ENCODE measurements at regions not wholly inside any gene's neighbourhood (a gene's known extent, or its start where the extent isn't known, plus 50 kb on each side); places are given as distances from the start of the nearest gene placed in this dataset.

GRCh38 chr12:41819948-41820347, 324.7 kb downstream of the GXYLT1 start:
- no peak overlapping the region for H3K4me3 ChIP-seq (ENCODE audit: low read depth in 1 of 2, low read length in 2 of 2)
- H3K36me3 ChIP-seq (ENCODE audit: control insufficient read depth in 2 of 2, insufficient read depth in 2 of 2, low read length in 1 of 2): no peaks in the 10 kb centered on the region
- no peaks in the 10 kb centered on the region for H3K4me1 ChIP-seq (ENCODE audit: control insufficient read depth in 2 of 2, insufficient read depth in 2 of 2, low read length in 1 of 2)
- H3K27me3 ChIP-seq (ENCODE audit: control insufficient read depth in 1 of 2, insufficient read depth in 2 of 2, low read length in 2 of 2): no peaks in the 10 kb centered on the region
- H3K27ac ChIP-seq (ENCODE audit: low read depth in 2 of 2, low read length in 1 of 2): no peak overlapping the region
- 74 to 80% methylated on average over 3 of the region's 3 CpGs for WGBS, 2 donors
- no peaks in the 10 kb centered on the region for H3K9me3 ChIP-seq (ENCODE audit: control insufficient read depth in 2 of 2, insufficient read depth in 1 of 2, low read depth in 1 of 2, low read length in 1 of 2)

GRCh38 chr12:41804026-41804425, 340.6 kb downstream of the GXYLT1 start:
- WGBS, 2 donors: 75 to 77% methylated on average over 2 of the region's 2 CpGs
- no peak overlapping the region for H3K27ac ChIP-seq (ENCODE audit: low read depth in 2 of 2, low read length in 1 of 2)
- H3K27me3 ChIP-seq (ENCODE audit: control insufficient read depth in 1 of 2, insufficient read depth in 2 of 2, low read length in 2 of 2): no peaks in the 10 kb centered on the region
- H3K4me3 ChIP-seq (ENCODE audit: low read depth in 1 of 2, low read length in 2 of 2): no peak overlapping the region
- H3K4me1 ChIP-seq (ENCODE audit: control insufficient read depth in 2 of 2, insufficient read depth in 2 of 2, low read length in 1 of 2): no peaks in the 10 kb centered on the region
- no peaks in the 10 kb centered on the region for H3K9me3 ChIP-seq (ENCODE audit: control insufficient read depth in 2 of 2, insufficient read depth in 1 of 2, low read depth in 1 of 2, low read length in 1 of 2)
- no peaks in the 10 kb centered on the region for H3K36me3 ChIP-seq (ENCODE audit: control insufficient read depth in 2 of 2, insufficient read depth in 2 of 2, low read length in 1 of 2)

GRCh38 chr12:41802803-41803202, 341.9 kb downstream of the GXYLT1 start:
- 49 to 56% methylated on average over 2 of the region's 2 CpGs for WGBS, 2 donors
- no peaks in the 10 kb centered on the region for H3K27me3 ChIP-seq (ENCODE audit: control insufficient read depth in 1 of 2, insufficient read depth in 2 of 2, low read length in 2 of 2)
- H3K36me3 ChIP-seq (ENCODE audit: control insufficient read depth in 2 of 2, insufficient read depth in 2 of 2, low read length in 1 of 2): no peaks in the 10 kb centered on the region
- no peak overlapping the region for H3K27ac ChIP-seq (ENCODE audit: low read depth in 2 of 2, low read length in 1 of 2)
- no peaks in the 10 kb centered on the region for H3K9me3 ChIP-seq (ENCODE audit: control insufficient read depth in 2 of 2, insufficient read depth in 1 of 2, low read depth in 1 of 2, low read length in 1 of 2)
- H3K4me3 ChIP-seq (ENCODE audit: low read depth in 1 of 2, low read length in 2 of 2): no peak overlapping the region
- H3K4me1 ChIP-seq (ENCODE audit: control insufficient read depth in 2 of 2, insufficient read depth in 2 of 2, low read length in 1 of 2): no peaks in the 10 kb centered on the region

- Histone ChIP-seq H3K36me3 (ENCODE audit: control insufficient read depth in 2 of 2, insufficient read depth in 2 of 2, low read length in 1 of 2) (no peaks in the 10 kb centered on the region), H3K27ac (ENCODE audit: low read depth in 2 of 2, low read length in 1 of 2) (no peak overlapping the region), H3K4me1 (ENCODE audit: control insufficient read depth in 2 of 2, insufficient read depth in 2 of 2, low read length in 1 of 2) (no peaks in the 10 kb centered on the region), H3K9me3 (ENCODE audit: control insufficient read depth in 2 of 2, insufficient read depth in 1 of 2, low read depth in 1 of 2, low read length in 1 of 2) (no peaks in the 10 kb centered on the region), H3K27me3 (ENCODE audit: control insufficient read depth in 1 of 2, insufficient read depth in 2 of 2, low read length in 2 of 2) (no peaks in the 10 kb centered on the region), H3K4me3 (ENCODE audit: low read depth in 1 of 2, low read length in 2 of 2) (no peak overlapping the region)
- 53 to 72% methylated on average over 1 of the region's 1 CpG for WGBS, 2 donors
These were observed 343.4 kb downstream of the GXYLT1 start for GRCh38 chr12:41801261-41801660.

- H3K9me3 ChIP-seq (ENCODE audit: control insufficient read depth in 2 of 2, insufficient read depth in 1 of 2, low read depth in 1 of 2, low read length in 1 of 2): no peaks in the 10 kb centered on the region
- H3K27ac ChIP-seq (ENCODE audit: low read depth in 2 of 2, low read length in 1 of 2): no peak overlapping the region
- no peaks in the 10 kb centered on the region for H3K36me3 ChIP-seq (ENCODE audit: control insufficient read depth in 2 of 2, insufficient read depth in 2 of 2, low read length in 1 of 2)
- H3K4me1 ChIP-seq (ENCODE audit: control insufficient read depth in 2 of 2, insufficient read depth in 2 of 2, low read length in 1 of 2): no peaks in the 10 kb centered on the region
- H3K27me3 ChIP-seq (ENCODE audit: control insufficient read depth in 1 of 2, insufficient read depth in 2 of 2, low read length in 2 of 2): no peaks in the 10 kb centered on the region
- no peak overlapping the region for H3K4me3 ChIP-seq (ENCODE audit: low read depth in 1 of 2, low read length in 2 of 2)
- 71 to 82% methylated on average over 3 of the region's 3 CpGs for WGBS, 2 donors
These were observed 345.0 kb downstream of the GXYLT1 start for GRCh38 chr12:41799671-41800070.

GRCh38 chr12:41795910-41796309, 348.8 kb downstream of the GXYLT1 start:
- no peaks in the 10 kb centered on the region for H3K36me3 ChIP-seq (ENCODE audit: control insufficient read depth in 2 of 2, insufficient read depth in 2 of 2, low read length in 1 of 2)
- no peaks in the 10 kb centered on the region for H3K27me3 ChIP-seq (ENCODE audit: control insufficient read depth in 1 of 2, insufficient read depth in 2 of 2, low read length in 2 of 2)
- no peak overlapping the region for H3K4me3 ChIP-seq (ENCODE audit: low read depth in 1 of 2, low read length in 2 of 2)
- H3K4me1 ChIP-seq (ENCODE audit: control insufficient read depth in 2 of 2, insufficient read depth in 2 of 2, low read length in 1 of 2): no peaks in the 10 kb centered on the region
- WGBS, 2 donors: 80 to 88% methylated on average over 5 of the region's 5 CpGs
- H3K27ac ChIP-seq (ENCODE audit: low read depth in 2 of 2, low read length in 1 of 2): no peak overlapping the region
- H3K9me3 ChIP-seq (ENCODE audit: control insufficient read depth in 2 of 2, insufficient read depth in 1 of 2, low read depth in 1 of 2, low read length in 1 of 2): no peaks in the 10 kb centered on the region

GRCh38 chr12:41795051-41795600, 349.5 kb downstream of the GXYLT1 start:
- H3K4me3 ChIP-seq (ENCODE audit: low read depth in 1 of 2, low read length in 2 of 2): no peak overlapping the region
- no peak overlapping the region for H3K27ac ChIP-seq (ENCODE audit: low read depth in 2 of 2, low read length in 1 of 2)
- no peaks in the 10 kb centered on the region for H3K4me1 ChIP-seq (ENCODE audit: control insufficient read depth in 2 of 2, insufficient read depth in 2 of 2, low read length in 1 of 2)
- H3K36me3 ChIP-seq (ENCODE audit: control insufficient read depth in 2 of 2, insufficient read depth in 2 of 2, low read length in 1 of 2): no peaks in the 10 kb centered on the region
- no peaks in the 10 kb centered on the region for H3K27me3 ChIP-seq (ENCODE audit: control insufficient read depth in 1 of 2, insufficient read depth in 2 of 2, low read length in 2 of 2)
- WGBS, 2 donors: 26 to 37% methylated on average over 8 of the region's 8 CpGs
- no peaks in the 10 kb centered on the region for H3K9me3 ChIP-seq (ENCODE audit: control insufficient read depth in 2 of 2, insufficient read depth in 1 of 2, low read depth in 1 of 2, low read length in 1 of 2)

- no peaks in the 10 kb centered on the region for H3K36me3 ChIP-seq (ENCODE audit: control insufficient read depth in 2 of 2, insufficient read depth in 2 of 2, low read length in 1 of 2)
- no peaks in the 10 kb centered on the region for H3K9me3 ChIP-seq (ENCODE audit: control insufficient read depth in 2 of 2, insufficient read depth in 1 of 2, low read depth in 1 of 2, low read length in 1 of 2)
- H3K27ac ChIP-seq (ENCODE audit: low read depth in 2 of 2, low read length in 1 of 2): no peak overlapping the region
- no peaks in the 10 kb centered on the region for H3K4me1 ChIP-seq (ENCODE audit: control insufficient read depth in 2 of 2, insufficient read depth in 2 of 2, low read length in 1 of 2)
- WGBS, 2 donors: 44 to 46% methylated on average over 2 of the region's 2 CpGs
- no peak overlapping the region for H3K4me3 ChIP-seq (ENCODE audit: low read depth in 1 of 2, low read length in 2 of 2)
- H3K27me3 ChIP-seq (ENCODE audit: control insufficient read depth in 1 of 2, insufficient read depth in 2 of 2, low read length in 2 of 2): no peaks in the 10 kb centered on the region
These were observed 350.3 kb downstream of the GXYLT1 start for GRCh38 chr12:41794336-41794735.

- Histone ChIP-seq H3K4me3 (ENCODE audit: low read depth in 1 of 2, low read length in 2 of 2) (no peak overlapping the region), H3K27ac (ENCODE audit: low read depth in 2 of 2, low read length in 1 of 2) (no peak overlapping the region), H3K27me3 (ENCODE audit: control insufficient read depth in 1 of 2, insufficient read depth in 2 of 2, low read length in 2 of 2) (no peaks in the 10 kb centered on the region), H3K4me1 (ENCODE audit: control insufficient read depth in 2 of 2, insufficient read depth in 2 of 2, low read length in 1 of 2) (no peaks in the 10 kb centered on the region), H3K36me3 (ENCODE audit: control insufficient read depth in 2 of 2, insufficient read depth in 2 of 2, low read length in 1 of 2) (no peaks in the 10 kb centered on the region), H3K9me3 (ENCODE audit: control insufficient read depth in 2 of 2, insufficient read depth in 1 of 2, low read depth in 1 of 2, low read length in 1 of 2) (no peaks in the 10 kb centered on the region)
- 72 to 82% methylated on average over 2 of the region's 2 CpGs for WGBS, 2 donors
These were observed 359.7 kb downstream of the GXYLT1 start for GRCh38 chr12:41784957-41785356.

GRCh38 chr12:41778934-41779333, 365.7 kb downstream of the GXYLT1 start:
- no peaks in the 10 kb centered on the region for H3K9me3 ChIP-seq (ENCODE audit: control insufficient read depth in 2 of 2, insufficient read depth in 1 of 2, low read depth in 1 of 2, low read length in 1 of 2)
- H3K4me1 ChIP-seq (ENCODE audit: control insufficient read depth in 2 of 2, insufficient read depth in 2 of 2, low read length in 1 of 2): no peaks in the 10 kb centered on the region
- no peak overlapping the region for H3K27ac ChIP-seq (ENCODE audit: low read depth in 2 of 2, low read length in 1 of 2)
- no peaks in the 10 kb centered on the region for H3K36me3 ChIP-seq (ENCODE audit: control insufficient read depth in 2 of 2, insufficient read depth in 2 of 2, low read length in 1 of 2)
- 64 to 72% methylated on average over 2 of the region's 2 CpGs for WGBS, 2 donors
- no peak overlapping the region for H3K4me3 ChIP-seq (ENCODE audit: low read depth in 1 of 2, low read length in 2 of 2)
- H3K27me3 ChIP-seq (ENCODE audit: control insufficient read depth in 1 of 2, insufficient read depth in 2 of 2, low read length in 2 of 2): no peaks in the 10 kb centered on the region

Data from esophagus (tissue), 2 donors.